ENCODE measurements at regions not wholly inside any gene's neighbourhood (a gene's known extent, or its start where the extent isn't known, plus 50 kb on each side); places are given as distances from the start of the nearest gene placed in this dataset.
A peak's percentile ranks its signal among the peaks of the same experiment; 100 is the strongest.

DNA sequence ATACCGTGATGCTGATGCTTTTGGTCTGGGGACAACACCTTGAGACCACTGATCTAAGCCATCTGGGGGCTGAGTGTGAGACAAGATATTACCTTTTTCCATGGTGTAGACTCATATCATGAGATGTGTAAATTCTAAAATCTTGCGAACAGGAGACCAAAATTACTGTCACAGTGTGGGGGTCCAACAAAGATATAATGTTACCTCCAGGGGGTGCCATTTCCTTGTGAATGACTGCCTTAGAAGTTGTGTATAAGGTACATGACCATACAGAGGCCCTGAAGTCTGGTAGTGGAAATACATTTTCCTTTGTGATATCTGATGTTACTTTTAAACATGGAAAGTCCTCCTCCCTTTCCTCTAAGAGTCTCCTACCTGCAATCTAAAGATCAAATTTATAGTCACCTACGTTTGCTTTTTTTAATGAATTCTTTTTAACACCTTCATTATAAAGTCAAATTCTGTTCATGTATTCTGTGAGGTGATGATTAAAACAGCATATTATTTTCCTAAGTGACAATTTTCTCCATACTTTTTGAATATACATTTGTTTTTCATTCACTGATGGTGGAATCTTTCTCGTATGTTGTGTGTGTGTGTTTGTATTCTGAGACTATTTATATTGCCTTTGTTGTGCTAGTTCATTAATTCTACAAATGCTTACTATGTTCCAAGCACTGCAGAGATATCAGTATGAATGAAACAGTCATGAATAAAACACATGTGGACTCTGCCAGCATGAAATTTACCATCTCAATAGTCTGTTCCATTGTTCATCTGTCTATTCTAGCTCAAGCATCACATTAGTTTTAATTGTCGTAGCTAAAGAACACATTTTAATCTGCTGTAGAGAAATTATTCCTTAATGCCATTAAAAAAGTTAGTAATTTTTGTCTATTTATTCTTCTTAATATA lies 113.7 kb downstream of the RFC3 start:
- TF ChIP-seq POLR2AphosphoS5 (IDR thresholded peaks at IDR 0.05; ENCODE audit: low read depth, low read length) (no peak), TAF1 (IDR thresholded peaks at IDR 0.05; ENCODE audit: borderline replicate concordance, low read depth, low read length) (no peak), POLR2A (IDR thresholded peaks at IDR 0.05; ENCODE audit: low read depth, low read length) (no peak)
- DNase-seq (ENCODE audit: insufficient read length) (no peak), FAIRE-seq (peak; percentile 5)

DNA sequence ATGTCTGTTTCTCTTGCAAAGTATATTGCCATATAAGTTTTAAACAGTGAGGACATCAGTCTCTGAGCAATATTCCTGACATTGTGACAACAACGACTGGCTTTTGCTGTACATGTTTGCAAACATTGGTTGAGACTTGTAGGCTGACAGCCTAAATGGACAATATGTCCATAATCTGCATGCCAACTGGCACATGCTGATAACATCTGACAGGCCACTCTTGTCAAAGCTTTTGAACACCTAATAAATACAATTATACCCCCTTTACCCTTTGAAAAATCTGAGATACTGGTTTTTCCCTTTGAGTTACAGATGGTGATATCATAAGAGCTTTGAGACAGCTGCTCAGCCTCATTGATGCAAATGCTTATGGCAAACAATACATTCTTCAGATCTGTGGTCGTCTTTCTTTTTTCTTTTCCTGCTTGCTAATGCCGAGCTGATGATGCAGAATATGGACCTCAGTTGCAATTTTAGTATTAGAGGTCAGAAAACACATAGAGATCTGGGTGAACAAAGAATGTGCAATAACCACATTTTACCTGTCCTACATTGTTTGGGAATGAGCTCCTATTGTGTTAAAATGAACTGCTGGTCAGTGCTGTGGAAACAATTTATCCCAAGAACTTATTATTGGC lies 114.9 kb downstream of the RFC3 start:
- TF ChIP-seq POLR2AphosphoS5 (IDR thresholded peaks at IDR 0.05; ENCODE audit: low read depth, low read length) = no peak
- no peak for TF ChIP-seq POLR2A (IDR thresholded peaks at IDR 0.05; ENCODE audit: low read depth, low read length)
- TF ChIP-seq TAF1 (IDR thresholded peaks at IDR 0.05; ENCODE audit: borderline replicate concordance, low read depth, low read length) = no peak
- DNase-seq (ENCODE audit: insufficient read length) = no peak
- FAIRE-seq = no peak

DNA sequence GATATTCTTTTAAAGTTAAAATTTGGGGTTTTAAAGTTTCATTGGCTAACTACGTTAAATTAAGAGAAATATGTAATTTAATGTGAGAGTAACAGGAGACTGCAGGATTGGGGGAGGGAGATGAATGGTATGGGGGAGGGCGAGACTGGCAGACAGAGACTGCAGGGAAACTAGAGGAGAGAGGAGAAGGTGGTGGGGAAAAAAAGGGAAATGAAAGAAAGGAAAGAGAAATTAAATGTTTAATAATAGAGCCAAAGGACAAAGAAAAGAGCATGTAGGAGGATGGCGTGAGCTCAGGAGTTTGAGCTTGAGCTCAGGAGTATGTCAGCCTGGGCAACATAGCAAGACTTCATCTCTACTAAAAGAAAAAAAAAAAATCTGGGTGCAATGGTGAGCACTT lies 115.9 kb downstream of the RFC3 start:
- FAIRE-seq (no peak), DNase-seq (ENCODE audit: insufficient read length) (no peak)
- TF ChIP-seq TAF1 (IDR thresholded peaks at IDR 0.05; ENCODE audit: borderline replicate concordance, low read depth, low read length) (no peak), POLR2A (IDR thresholded peaks at IDR 0.05; ENCODE audit: low read depth, low read length) (no peak), POLR2AphosphoS5 (IDR thresholded peaks at IDR 0.05; ENCODE audit: low read depth, low read length) (no peak)

DNA sequence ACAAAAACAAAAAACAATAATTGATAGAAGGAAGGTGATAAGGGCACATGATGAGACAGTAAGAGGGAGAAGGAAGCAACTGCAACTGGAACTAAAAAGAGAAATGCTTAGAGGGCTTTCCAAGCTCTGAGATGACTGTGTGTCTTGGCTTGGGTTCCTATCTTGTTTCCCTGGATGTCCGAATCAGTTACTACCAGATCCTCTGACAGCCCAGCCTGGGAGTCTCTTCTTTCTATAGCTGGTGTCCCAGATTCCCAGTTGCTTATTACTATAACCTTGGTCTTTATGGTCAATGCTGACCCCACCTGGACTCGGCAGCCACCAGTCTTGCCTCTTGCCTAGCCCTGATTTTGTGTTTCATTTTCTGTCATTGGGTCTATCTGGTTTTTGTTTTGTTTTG lies 116.4 kb downstream of the RFC3 start:
- no peak for DNase-seq (ENCODE audit: insufficient read length)
- TF ChIP-seq POLR2A (IDR thresholded peaks at IDR 0.05; ENCODE audit: low read depth, low read length) (no peak), TAF1 (IDR thresholded peaks at IDR 0.05; ENCODE audit: borderline replicate concordance, low read depth, low read length) (no peak), POLR2AphosphoS5 (IDR thresholded peaks at IDR 0.05; ENCODE audit: low read depth, low read length) (no peak)
- no peak for FAIRE-seq

DNA sequence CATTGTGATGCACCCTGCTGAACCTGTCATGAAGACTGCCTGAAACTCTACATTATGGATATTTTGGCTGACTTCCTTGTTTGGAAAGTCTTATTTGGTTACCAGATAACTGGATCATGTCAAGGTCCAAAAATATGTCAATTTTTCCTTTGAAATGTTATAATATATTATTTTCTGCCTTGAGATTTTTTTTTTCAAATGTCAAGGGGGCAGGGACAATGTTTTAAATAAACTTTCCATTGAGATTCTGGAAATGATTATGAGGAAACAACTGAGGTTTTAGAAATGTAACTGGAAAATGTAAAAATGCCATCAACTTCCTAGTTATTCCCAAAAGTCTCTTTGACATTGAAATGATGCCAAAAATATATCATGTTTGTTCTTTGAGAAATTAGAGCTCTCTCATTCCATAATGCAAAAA lies 117.0 kb downstream of the RFC3 start:
- TF ChIP-seq POLR2AphosphoS5 (IDR thresholded peaks at IDR 0.05; ENCODE audit: low read depth, low read length) (no peak), TAF1 (IDR thresholded peaks at IDR 0.05; ENCODE audit: borderline replicate concordance, low read depth, low read length) (no peak), POLR2A (IDR thresholded peaks at IDR 0.05; ENCODE audit: low read depth, low read length) (no peak)
- no peak for DNase-seq (ENCODE audit: insufficient read length)
- no peak for FAIRE-seq

DNA sequence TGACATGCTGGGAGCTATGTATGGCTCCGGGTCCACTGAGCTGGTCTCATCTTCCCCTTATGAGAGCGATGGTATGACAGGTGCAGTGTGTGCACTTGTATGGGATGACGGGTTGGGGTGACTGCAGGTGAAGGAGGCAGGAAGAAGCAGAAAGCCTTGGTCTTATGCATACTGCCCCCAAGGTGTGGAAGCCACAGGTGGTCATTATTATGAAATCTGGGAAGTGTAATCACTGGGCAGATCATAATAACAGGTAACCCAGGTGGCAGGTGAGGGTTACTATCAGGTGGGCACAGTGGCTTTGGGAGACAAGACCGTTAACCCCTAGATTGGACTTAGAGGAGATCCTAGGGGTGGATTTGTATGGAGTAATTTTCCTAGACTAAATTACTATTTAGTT lies 118.0 kb downstream of the RFC3 start:
- no peak for TF ChIP-seq POLR2AphosphoS5 (IDR thresholded peaks at IDR 0.05; ENCODE audit: low read depth, low read length)
- no peak for TF ChIP-seq TAF1 (IDR thresholded peaks at IDR 0.05; ENCODE audit: borderline replicate concordance, low read depth, low read length)
- DNase-seq (ENCODE audit: insufficient read length) (no peak), FAIRE-seq (no peak)

DNA sequence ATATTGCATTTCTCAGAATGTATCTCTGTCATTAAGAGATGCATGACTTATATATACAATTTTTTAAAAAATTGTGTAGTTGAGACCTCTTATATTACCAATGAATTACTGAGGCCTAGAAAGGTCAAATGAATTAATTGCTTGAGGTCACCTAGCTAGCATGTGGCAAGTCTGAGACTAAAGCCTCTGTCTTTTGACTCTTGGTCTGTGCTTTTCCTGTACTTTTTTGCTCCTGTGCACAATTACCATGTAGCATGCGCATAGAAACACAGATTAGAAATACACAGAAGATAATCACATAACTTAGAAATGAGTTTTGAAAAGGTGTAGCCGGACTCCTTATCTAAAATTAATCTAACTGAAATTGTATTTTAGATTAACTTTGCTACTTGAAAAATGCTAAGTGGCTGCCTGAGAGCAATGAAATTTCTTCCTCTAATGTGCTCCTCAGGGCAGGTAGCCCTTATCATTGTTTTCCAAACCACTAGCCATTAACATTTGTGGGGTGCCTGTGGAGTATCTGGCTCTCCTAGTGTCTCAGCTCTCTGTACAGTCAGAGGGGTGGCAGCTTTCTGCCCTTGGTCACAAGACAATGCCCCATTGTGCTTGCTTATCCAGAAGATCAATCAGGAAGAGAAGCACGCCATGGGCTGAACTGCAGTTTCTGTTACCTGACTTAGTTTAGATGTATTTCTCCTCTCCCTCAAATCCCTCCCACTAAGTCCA lies 119.6 kb downstream of the RFC3 start:
- TF ChIP-seq POLR2A (IDR thresholded peaks at IDR 0.05; ENCODE audit: low read depth, low read length) = no peak
- no peak for TF ChIP-seq TAF1 (IDR thresholded peaks at IDR 0.05; ENCODE audit: borderline replicate concordance, low read depth, low read length)
- TF ChIP-seq POLR2AphosphoS5 (IDR thresholded peaks at IDR 0.05; ENCODE audit: low read depth, low read length) = no peak
- DNase-seq (ENCODE audit: insufficient read length) = no peak
- FAIRE-seq = no peak

DNA sequence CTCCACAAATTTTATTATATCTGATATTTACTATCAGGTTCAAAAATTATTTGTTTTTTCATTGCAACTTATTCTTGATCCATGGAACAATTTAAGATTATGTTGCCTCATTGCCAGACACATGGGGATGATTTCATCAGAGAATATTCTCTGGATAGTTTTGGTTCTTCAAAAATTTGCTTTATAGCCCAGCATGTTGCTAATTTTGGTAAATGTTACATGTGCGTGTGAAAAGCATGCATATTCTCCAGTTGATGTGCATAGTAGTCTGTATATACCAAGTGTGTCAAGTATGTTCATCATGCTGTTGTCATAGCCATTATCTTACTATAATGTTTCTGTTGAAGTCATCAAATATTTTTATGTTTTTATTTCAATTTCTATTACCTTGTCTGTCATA lies 122.3 kb downstream of the RFC3 start:
- DNase-seq (ENCODE audit: insufficient read length) = no peak
- FAIRE-seq = no peak
- no peak for TF ChIP-seq TAF1 (IDR thresholded peaks at IDR 0.05; ENCODE audit: borderline replicate concordance, low read depth, low read length)

DNA sequence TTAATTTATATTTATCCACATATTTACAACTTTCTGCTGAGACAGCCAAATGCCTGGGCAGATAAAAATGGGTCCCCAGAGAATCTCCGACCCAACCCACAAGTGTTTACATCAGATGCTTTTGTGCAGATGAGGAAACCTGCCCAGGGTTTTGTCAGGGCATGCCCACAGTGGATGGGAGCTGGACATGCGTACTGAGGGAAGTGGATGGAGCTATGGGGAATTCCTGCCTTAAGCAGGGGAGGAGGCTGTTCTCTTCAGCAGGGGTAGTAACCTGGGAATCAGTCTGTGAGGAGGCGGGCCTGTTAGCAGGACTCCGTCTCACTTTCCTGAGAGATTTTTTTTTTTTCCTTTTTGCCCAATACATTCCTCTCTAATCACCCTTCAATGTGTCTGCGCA lies 122.9 kb downstream of the RFC3 start:
- DNase-seq (ENCODE audit: insufficient read length) (no peak), FAIRE-seq (no peak)

DNA sequence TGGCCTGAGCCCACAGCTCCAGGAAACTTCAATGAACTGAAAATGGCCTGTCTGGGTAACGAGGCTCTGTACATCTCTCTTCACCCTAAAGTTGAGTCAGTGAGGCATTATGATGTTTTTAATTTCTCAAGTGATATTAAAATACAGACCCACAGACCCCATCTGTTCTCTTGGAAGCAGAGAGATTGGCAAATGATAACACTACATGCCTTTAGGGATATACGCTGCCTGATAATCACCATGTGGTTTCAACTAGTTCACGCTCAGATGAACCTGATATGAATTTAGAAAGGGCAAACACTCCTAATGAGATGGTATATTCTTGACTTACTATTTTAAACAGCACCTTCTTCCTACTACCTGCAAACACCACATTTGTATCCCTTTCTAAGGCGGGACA lies 127.5 kb downstream of the RFC3 start:
- no peak for FAIRE-seq
- no peak for DNase-seq (ENCODE audit: insufficient read length)
- no peak for TF ChIP-seq POLR2A (IDR thresholded peaks at IDR 0.05; ENCODE audit: low read depth, low read length)
- TF ChIP-seq POLR2AphosphoS5 (IDR thresholded peaks at IDR 0.05; ENCODE audit: low read depth, low read length) = no peak
- no peak for TF ChIP-seq TAF1 (IDR thresholded peaks at IDR 0.05; ENCODE audit: borderline replicate concordance, low read depth, low read length)

More for the DNA sequence above, 122.9 kb downstream of the RFC3 start:
- no peak for TF ChIP-seq TAF1 (IDR thresholded peaks at IDR 0.05; ENCODE audit: borderline replicate concordance, low read depth, low read length)
- TF ChIP-seq POLR2AphosphoS5 (IDR thresholded peaks at IDR 0.05; ENCODE audit: low read depth, low read length) = no peak
- TF ChIP-seq POLR2A (IDR thresholded peaks at IDR 0.05; ENCODE audit: low read depth, low read length) = no peak

DNA sequence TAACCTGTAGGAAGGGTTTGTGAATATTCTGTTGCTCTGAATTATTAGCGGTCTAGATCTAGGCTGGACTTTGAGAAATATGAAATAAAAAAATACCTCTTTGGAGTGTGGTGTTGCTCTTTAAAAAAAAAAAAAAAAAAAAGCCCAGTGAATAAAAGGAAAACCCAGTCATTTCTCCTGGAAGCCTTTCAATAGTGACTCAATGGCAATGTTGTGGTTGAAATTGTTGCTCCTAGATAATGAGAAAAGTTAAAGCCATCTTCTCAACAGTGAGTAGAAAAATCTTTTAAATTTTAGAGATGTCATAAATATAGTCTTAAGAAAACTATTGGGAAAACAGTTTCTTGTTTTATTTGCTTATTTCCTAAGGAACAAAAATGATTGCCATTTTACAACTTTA lies 135.3 kb downstream of the RFC3 start:
- DNase-seq (ENCODE audit: insufficient read length) (no peak), FAIRE-seq (no peak)
- TF ChIP-seq POLR2AphosphoS5 (IDR thresholded peaks at IDR 0.05; ENCODE audit: low read depth, low read length) (no peak), TAF1 (IDR thresholded peaks at IDR 0.05; ENCODE audit: borderline replicate concordance, low read depth, low read length) (no peak), POLR2A (IDR thresholded peaks at IDR 0.05; ENCODE audit: low read depth, low read length) (no peak)
